Skeletal muscle tissue (tissue), 4 donors: ENCODE measurements at regions not wholly inside any gene's neighbourhood (a gene's known extent, or its start where the extent isn't known, plus 50 kb on each side); places are given as distances from the start of the nearest gene placed in this dataset. TPM values are rescaled to one million over a fixed set of nuclear protein-coding genes. Genes with fewer than 3 reads are reported as not detected.

Experiments used
- H3K27ac ChIP-seq: one replicate; pipeline ENCODE4 v1.7.0; 2013; ENCODE audit warnings: mild to moderate bottlenecking, low read depth, low read length, inconsistent platforms
- H3K27me3 ChIP-seq, 3 donors: one replicate each; pipeline ENCODE4 v1.7.0; 2013; ENCODE audit warnings: low read length in 3 of 3; ENCODE audit not compliant: control insufficient read depth in 3 of 3, insufficient read depth in 3 of 3
- H3K36me3 ChIP-seq, 3 donors: one replicate each; pipeline ENCODE4 v1.7.0; 2013; ENCODE audit warnings: low read length in 3 of 3; ENCODE audit not compliant: control insufficient read depth in 3 of 3, insufficient read depth in 3 of 3
- H3K4me1 ChIP-seq, 3 donors: one replicate each; pipeline ENCODE4 v1.7.0; 2013; ENCODE audit warnings: low read length in 3 of 3, mild to moderate bottlenecking in 3 of 3; ENCODE audit not compliant: control insufficient read depth in 3 of 3, insufficient read depth in 3 of 3
- H3K4me3 ChIP-seq, 3 donors: one replicate each; pipeline ENCODE4 v1.7.0; 2013; ENCODE audit warnings: low read length in 3 of 3
- H3K9ac ChIP-seq, 3 donors: one replicate each; pipeline ENCODE4 v1.7.0; 2013; ENCODE audit warnings: low read length in 3 of 3, mild to moderate bottlenecking in 3 of 3, moderate library complexity in 2 of 3, low read depth in 1 of 3
- H3K9me3 ChIP-seq, 3 donors: one replicate each; pipeline ENCODE4 v1.7.0; 2013; ENCODE audit warnings: low read length in 3 of 3; ENCODE audit not compliant: control insufficient read depth in 3 of 3
- small RNA-seq: library from RNA; depleted of rRNA; stranded (forward); fragments of <200 nt; gene quantifications from one replicate; pipeline ENCODE3, GENCODE V24; 2014
- donor health status: Osteomylitis.

DNA sequence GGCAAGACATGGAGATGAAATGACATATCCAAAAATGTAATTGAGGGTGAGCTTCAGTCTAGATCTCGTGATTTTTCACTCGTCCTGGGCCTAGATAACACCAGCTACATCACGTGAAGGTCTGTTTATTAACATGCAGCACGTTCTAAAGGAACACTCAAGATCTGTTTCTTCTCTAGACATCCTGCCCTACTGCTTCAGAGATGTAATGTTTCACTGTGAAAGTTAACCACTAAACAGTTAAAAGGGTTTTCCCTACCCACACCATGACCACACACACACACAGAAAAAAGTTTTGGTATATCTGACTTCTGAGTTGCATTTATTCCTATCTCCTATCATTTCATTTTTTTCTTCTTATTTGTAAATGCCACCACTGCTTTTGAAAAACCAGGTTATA lies 52.3 kb upstream of the SMIM31 start:
- H3K27me3 ChIP-seq, result no peaks in the 10 kb centered on the region
- no peaks in the 10 kb centered on the region for H3K4me1 ChIP-seq
- no peak overlapping the region for H3K9ac ChIP-seq
- no peak overlapping the region for H3K27ac ChIP-seq
- no peaks in the 10 kb centered on the region for H3K36me3 ChIP-seq
- H3K4me3 ChIP-seq, result no peak overlapping the region
- H3K9me3 ChIP-seq, result no peaks in the 10 kb centered on the region

Small RNA genes lying in the stretch of these regions (small RNA-seq; reads per million reads assigned to genes)
- not detected for gene AC074198.2
- not detected for gene RNU6-284P
